ENCODE measurements at regions not wholly inside any gene's neighbourhood (a gene's known extent, or its start where the extent isn't known, plus 50 kb on each side); places are given as distances from the start of the nearest gene placed in this dataset.

GRCh38 chr13:40185414-40185813, 481.0 kb downstream of the FOXO1 start:
- TF ChIP-seq, protein P1, sequence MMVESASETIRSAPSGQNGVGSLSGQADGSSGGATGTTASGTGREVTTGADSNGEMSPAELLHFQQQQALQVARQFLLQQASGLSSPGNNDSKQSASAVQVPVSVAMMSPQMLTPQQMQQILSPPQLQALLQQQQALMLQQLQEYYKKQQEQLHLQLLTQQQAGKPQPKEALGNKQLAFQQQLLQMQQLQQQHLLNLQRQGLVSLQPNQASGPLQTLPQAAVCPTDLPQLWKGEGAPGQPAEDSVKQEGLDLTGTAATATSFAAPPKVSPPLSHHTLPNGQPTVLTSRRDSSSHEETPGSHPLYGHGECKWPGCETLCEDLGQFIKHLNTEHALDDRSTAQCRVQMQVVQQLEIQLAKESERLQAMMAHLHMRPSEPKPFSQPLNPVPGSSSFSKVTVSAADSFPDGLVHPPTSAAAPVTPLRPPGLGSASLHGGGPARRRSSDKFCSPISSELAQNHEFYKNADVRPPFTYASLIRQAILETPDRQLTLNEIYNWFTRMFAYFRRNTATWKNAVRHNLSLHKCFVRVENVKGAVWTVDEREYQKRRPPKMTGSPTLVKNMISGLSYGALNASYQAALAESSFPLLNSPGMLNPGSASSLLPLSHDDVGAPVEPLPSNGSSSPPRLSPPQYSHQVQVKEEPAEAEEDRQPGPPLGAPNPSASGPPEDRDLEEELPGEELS (CRISPR knock-in tag; IDR thresholded peaks at IDR 0.05): no peak
- TF ChIP-seq CREB1 (CRISPR knock-in tag; IDR thresholded peaks at IDR 0.05): no peak
- TF ChIP-seq RELA (CRISPR knock-in tag; IDR thresholded peaks at IDR 0.05; ENCODE audit: borderline replicate concordance): no peak
